Adrenal gland (tissue), 5 donors: ENCODE measurements at regions not wholly inside any gene's neighbourhood (a gene's known extent, or its start where the extent isn't known, plus 50 kb on each side); places are given as distances from the start of the nearest gene placed in this dataset.

ENCODE experiments used
- POLR2A ChIP-seq, 2 donors: fragments of 450-650 bp; IDR thresholded peaks; one replicate each; pipeline ENCODE4 v1.6.1; 2017; ENCODE audit warnings: antibody characterized with exemption in 2 of 2, mild to moderate bottlenecking in 2 of 2, moderate library complexity in 1 of 2
- TF ChIP-seq, protein P1 (sequence below), 6 experiments: fragments of 450-650 bp in 4 of 6; fragments of 200-600 bp in 2 of 6; sonication (generic) in 1 of 6; IDR thresholded peaks; 1 replicate in 5 of 6; 2 replicates in 1 of 6; pipeline versions ENCODE4 v1.5.1 to v1.8.0; 2016 to 2021; ENCODE audit warnings: antibody characterized with exemption in 6 of 6, mild to moderate bottlenecking in 2 of 6, moderate library complexity in 1 of 6
- donor health status: DM: no; HTN: no; CAD: no.

DNA sequence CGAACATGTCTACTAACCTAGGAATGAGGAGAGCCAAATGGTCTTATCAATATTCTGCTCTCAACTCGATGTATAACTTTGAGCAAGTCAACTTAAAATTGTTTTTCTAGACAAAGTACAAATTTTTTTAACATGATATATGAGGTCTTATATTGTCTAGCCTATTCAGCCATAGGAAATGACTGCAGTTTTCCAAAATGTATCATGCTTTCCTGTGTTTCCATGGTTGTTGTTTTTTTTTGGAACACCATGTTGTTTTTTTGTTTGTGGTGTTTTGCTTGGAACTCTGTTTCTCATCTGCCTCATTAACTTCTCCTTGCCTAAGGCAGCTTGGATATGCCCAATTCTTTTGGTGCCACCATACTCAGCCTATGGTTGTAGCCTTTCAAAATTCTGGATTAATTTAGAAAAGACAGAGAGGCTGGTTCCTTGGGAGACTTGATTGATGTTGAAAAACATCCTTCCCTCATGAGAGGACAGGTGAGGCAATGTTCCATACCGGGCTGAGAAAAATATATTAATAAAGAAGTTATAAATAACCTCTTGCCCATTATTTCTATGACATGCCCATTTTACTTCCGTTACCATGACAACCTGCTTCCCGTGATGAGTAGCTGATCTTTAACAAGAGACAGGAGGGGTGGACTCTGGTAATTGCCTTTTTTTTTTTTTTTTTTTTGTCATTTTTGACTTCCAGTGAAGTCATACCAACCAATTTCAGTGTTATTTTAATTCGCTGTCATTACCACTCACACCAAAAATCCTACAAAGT, 687.9 kb upstream of the GRM7 start:
- TF ChIP-seq, protein P1, sequence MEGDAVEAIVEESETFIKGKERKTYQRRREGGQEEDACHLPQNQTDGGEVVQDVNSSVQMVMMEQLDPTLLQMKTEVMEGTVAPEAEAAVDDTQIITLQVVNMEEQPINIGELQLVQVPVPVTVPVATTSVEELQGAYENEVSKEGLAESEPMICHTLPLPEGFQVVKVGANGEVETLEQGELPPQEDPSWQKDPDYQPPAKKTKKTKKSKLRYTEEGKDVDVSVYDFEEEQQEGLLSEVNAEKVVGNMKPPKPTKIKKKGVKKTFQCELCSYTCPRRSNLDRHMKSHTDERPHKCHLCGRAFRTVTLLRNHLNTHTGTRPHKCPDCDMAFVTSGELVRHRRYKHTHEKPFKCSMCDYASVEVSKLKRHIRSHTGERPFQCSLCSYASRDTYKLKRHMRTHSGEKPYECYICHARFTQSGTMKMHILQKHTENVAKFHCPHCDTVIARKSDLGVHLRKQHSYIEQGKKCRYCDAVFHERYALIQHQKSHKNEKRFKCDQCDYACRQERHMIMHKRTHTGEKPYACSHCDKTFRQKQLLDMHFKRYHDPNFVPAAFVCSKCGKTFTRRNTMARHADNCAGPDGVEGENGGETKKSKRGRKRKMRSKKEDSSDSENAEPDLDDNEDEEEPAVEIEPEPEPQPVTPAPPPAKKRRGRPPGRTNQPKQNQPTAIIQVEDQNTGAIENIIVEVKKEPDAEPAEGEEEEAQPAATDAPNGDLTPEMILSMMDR (IDR thresholded peaks at IDR 0.05) = no peak
- no peak for TF ChIP-seq POLR2A (IDR thresholded peaks at IDR 0.05)
